ENCODE measurements at regions not wholly inside any gene's neighbourhood (a gene's known extent, or its start where the extent isn't known, plus 50 kb on each side); places are given as distances from the start of the nearest gene placed in this dataset.

GRCh38 chr14:39615352-39615751, 183.1 kb upstream of the FBXO33 start:
- TF ChIP-seq EZH2 (IDR thresholded peaks at IDR 0.05; ENCODE audit: low read length, missing control alignments) (no peak), CTCF (conservative IDR thresholded peaks at IDR 0.05 in 1 of 2, IDR thresholded peaks at IDR 0.05 in 1 of 2; ENCODE audit: low read depth in 1 of 2, low read length in 2 of 2) (no peak)

All from fibroblast of lung (primary cell).